RPMI7951 (cell line): ENCODE measurements at regions not wholly inside any gene's neighbourhood (a gene's known extent, or its start where the extent isn't known, plus 50 kb on each side); places are given as distances from the start of the nearest gene placed in this dataset.

Experiments used
- DNase-seq: peaks from one replicate; pipeline ENCODE4 v3.0.0-alpha.2; 2012; ENCODE audit warnings: low read depth

DNA sequence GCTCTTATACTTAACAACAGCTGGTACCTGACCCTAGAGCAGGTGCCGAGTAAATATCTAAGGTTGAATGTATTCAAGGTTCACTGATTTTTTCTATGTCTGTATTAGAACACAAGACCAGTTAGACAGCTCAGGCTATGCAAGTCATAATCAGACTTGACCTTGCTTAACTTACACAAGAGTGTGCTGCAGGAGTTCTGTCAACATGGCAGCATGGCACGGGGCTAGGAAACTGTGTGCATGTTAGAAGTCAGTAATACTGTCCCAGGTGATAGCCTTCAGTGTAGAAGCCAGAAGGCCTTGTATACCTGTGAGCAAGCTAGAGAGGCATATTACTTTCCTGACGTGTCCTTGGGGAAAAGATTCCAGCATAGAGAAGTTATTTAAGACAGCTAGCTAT, 253.1 kb downstream of the FAT3 start:
- no peak for DNase-seq

- no peak for DNase-seq
Measured at GRCh38 chr11:92480499-92480898, 255.9 kb downstream of the FAT3 start.

DNA sequence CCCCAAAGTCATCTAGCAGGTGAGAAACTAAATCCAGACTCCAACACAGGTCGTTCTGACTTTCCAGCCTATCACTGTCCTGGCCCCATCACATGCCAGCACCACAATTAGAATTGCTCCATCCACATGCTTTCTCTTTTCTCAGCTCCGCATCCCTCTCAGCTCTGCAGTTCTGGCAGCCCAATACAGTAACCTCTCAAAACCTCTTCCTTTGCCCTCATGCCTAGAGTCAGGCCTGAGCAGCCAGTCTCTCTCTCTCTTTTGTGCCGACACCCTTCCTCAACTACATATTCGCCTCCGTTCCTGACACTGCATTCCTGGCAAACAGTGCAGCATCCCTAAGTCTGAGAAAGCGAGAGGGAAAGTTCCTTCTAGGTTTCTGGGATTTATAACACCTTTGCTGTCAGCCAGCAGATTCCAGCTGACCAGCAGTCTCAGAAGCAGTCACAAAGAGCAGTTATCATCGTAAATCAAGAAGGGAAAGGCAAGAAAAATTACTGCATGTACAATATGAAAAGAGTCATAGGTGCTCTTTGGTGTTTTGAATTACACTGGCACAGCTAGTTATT, 258.0 kb downstream of the FAT3 start:
- no peak for DNase-seq

GRCh38 chr11:92484570-92484969, 260.0 kb downstream of the FAT3 start:
- no peak for DNase-seq

DNA sequence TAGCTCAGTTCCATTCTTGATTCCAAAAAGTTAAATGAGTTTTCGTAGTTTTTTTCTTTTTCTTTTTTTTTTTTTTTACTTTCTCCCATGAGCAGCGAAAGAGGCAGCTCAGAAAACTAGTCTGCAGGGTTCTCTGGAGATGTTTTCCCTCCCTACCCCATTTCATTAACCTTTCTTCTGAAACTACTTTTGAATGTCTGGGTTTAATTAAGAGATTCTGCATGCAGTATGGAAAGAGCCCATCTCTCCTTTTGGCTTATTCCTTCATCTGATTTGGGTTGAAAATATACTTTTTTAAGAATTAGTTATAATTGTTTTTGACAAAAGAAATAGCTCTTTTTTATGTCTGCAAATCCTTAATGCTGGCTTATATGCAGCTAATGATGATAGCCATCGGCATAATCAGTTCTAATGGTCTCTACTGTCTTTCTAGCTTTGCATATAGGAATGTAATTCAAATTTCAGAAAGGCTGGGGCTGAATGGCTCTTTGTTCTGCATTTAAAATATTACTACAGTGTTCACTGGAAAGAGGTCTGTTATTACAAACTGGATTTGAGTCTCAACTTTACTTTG, 265.3 kb downstream of the FAT3 start:
- no peak for DNase-seq

DNA sequence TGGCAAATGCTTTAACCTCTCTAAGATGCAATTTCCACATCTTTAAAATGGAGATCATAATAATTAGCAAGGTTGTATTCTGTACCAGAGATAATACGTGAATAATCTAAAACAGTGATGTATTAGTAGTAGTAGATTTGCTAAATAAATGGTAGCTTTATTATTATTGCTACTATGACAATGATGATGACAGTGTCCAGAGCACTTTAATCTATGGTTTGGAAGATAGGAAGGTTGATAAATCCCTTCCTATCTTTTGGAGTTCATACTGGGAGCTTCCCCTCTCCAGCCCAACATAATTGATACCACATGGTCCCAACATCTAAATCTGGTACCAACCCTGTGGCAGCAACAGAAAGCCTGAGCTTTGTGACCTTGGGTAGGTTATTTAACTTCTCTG, 267.8 kb downstream of the FAT3 start:
- no peak for DNase-seq

DNA sequence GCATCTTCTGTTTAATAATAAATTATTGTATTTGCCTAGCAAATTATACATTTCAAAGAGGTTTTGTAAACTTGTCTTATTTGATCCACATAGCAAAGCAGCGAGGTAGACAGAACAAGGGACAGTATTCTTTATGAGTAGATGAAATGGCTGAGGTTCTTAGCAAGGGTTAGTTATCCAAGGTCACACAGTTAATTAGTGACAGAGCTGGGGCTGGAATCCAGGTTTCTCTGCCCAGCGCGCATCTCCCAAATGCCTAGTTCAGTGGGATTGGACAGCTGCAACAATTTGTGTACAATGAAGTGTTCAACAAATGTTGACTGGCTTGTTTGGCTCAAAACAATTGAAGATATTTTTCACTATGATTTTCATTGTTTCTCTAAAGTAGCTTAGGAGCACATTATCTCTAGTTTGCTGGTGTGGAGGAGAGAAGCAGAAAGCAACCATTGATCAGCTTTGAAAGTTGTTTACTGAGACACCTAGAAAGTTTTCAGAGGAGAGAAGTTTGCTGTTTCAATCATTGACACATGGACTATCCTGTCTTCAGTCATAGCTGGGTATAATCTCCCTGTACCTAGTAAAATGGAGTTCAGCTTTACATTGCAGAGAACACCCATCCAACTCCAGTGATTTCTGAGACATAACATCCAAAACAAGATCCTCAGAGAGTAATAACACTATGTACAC, 270.6 kb downstream of the FAT3 start:
- no peak for DNase-seq

- no peak for DNase-seq
Measured at GRCh38 chr11:92500453-92500852, 275.8 kb downstream of the FAT3 start.

DNA sequence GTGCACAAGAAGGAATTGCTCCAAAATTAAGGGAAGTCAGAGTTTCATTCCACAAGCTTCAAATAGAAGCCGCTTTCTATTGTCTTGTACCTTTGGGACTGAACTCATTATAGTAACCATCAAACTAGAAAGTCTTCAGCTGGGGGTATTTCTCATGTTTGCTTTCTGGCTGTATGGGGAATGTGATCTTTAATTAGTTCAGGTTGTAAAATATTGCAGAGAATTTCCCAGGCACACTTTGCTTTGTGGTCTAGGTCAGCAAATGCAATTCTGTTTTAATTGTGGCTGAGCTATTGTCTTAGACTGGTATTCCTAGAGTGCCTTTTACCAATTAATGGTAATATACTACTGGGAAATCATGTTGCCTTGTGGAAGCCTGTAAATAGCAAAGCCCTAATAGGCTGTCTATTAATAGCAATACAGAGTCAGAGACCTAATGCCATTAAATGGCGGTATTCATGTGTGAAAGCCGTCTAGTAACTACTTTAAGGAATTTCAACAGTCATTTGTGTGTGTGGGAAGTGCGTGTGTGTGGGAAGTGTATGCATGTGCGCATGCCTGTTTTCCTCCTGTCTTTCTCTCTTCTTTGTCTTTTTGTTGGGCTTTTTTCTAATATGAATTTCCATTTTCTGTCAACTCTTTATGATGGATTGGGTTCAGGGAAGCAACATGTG, 276.6 kb downstream of the FAT3 start:
- no peak for DNase-seq

DNA sequence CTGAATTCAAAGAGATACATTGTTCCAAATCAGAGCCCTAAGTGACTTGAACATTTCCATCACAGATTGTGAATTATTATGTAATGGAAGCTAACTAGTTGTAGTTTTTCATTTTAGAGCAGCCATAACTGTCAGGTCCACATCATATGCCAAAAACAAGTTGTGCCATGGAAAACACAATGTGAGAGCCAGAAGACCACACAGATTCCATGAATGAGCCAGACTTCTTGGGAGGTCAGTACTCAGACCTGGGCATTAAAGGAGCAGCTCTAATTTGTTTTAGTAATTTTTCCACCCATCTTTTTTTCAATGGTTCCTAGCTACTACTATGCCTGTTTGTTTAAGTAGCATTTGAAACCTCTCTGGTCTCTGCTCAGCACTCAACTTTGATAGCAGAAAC, 279.4 kb downstream of the FAT3 start:
- DNase-seq = peak; percentile 15

GRCh38 chr11:92504534-92504933, 279.9 kb downstream of the FAT3 start:
- no peak for DNase-seq

DNA sequence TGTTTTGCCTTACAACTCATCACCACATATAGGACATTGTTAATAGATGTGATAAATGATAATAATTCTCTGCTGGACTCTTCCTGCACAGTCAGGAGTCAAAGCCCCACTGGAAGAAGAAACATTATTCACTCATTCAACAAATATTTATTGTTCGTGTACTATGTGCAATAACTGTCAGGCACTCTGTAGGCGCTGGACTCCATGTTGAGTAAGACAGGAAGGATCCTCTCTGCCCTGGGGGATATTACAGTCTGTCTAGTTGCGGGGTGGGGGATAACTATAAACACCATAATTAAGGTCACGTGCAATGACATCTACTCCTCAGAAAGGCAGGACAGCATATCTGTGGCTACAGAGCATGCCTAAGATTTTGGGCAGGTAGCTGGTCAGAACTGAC, 281.1 kb downstream of the FAT3 start:
- no peak for DNase-seq

DNA sequence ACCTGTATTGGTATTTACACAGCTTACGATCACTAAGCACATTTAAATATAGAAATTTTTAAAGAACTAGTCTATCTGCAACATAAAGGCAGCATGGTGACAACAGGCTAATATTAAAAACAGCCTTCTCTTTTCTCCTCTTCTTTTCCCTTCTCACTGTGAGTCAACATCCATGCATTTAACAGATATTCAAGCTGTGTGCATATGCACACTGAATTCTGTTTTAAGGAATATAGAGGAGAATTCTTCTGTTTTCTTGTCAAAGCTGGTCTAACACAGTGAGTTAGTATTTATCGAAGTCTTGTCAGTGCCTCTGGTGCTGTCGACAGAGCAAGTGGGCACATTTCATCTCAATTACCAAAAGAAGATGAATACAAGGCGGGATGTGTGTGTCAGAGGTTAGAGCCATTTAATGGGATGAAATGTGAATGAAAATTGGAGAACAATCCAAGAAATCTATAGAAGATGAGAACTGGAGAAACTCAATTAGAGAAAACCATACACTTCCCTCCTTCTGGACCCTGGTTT, 282.3 kb downstream of the FAT3 start:
- DNase-seq = no peak

DNA sequence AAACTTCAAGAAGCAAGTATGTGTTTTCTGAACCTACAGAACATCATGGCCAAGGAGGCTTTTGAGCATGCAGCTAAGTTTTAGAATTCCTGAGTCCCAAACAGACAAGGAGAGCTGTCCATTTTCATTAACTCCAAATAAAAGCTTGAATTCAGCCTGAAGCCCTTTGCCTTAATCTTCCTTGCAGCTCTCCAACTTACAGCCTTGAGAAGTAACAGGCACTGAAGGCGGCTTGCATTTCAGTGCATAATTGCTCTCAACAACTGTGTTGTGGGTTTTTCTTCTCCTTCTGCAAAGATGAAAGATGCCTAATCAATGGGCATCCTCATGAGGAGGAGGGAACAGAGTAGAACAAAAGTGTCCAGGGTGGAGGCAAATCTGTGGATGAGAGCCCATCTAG, 286.0 kb downstream of the FAT3 start:
- no peak for DNase-seq

GRCh38 chr11:92511522-92512203, 287.0 kb downstream of the FAT3 start:
- no peak for DNase-seq

- DNase-seq = no peak
Measured at GRCh38 chr11:92512204-92512569, 287.6 kb downstream of the FAT3 start.

DNA sequence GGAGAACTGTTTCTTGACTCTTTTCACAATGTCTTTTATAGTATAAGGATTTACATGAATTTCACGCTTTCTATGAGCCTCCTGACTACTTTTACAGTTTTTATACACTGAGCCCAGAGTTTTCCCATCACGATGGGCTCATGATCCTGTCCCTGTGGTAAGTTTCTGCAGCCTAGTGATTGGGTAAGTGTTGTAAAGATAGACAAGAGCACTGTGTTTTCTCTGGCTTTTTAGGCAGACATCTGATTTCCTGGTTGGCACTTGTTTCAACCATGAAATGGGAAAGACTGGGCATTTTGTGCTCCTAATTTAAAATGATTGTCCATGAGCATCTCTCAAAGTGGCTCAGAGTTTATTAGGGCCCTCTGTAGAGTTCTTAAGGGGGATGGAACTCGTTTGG, 299.0 kb downstream of the FAT3 start:
- DNase-seq = no peak

- no peak for DNase-seq
Measured at GRCh38 chr11:92524542-92524941, 299.9 kb downstream of the FAT3 start.

- DNase-seq = no peak
Measured at GRCh38 chr11:92527467-92527866, 302.8 kb downstream of the FAT3 start.

DNA sequence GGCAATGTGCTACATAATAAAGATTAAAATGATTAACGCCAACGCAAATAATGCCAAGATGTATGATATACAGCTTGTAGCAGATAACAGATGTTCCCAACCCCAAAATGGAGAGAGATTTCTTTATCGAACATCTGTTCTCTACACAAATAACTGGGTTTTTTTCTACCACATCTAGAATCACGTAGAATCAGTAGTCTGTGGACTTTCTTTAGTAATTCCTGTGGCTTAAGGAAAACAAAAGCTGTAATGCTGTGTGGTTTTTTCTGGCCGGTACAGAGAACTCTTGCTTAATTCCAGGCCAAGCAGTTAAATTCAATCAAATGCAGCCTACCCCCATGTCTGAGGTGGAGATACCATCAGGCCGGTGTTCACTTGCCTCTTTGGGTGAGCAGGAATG, 303.4 kb downstream of the FAT3 start:
- DNase-seq = no peak

GRCh38 chr11:92531065-92531739, 306.6 kb downstream of the FAT3 start:
- peak; percentile 7 for DNase-seq
